Prostate gland (tissue), 2 donors: ENCODE measurements at regions not wholly inside any gene's neighbourhood (a gene's known extent, or its start where the extent isn't known, plus 50 kb on each side); places are given as distances from the start of the nearest gene placed in this dataset.

Source experiments
- POLR2A ChIP-seq: fragments of 450-650 bp; IDR thresholded peaks from one replicate; pipeline ENCODE4 v1.6.1; 2016; ENCODE audit warnings: antibody characterized with exemption, mild to moderate bottlenecking
- POLR2AphosphoS5 ChIP-seq: sonication (generic); formaldehyde crosslinking; IDR thresholded peaks from one replicate; pipeline ENCODE4 v1.6.1; 2017; ENCODE audit warnings: antibody characterized with exemption
- TF ChIP-seq, protein P1 (sequence below), 4 experiments: fragments of 200-600 bp in 2 of 4; fragments of 450-650 bp in 2 of 4; sonication (generic) in 2 of 4; IDR thresholded peaks; 1 replicate in 3 of 4; 2 replicates in 1 of 4; pipeline ENCODE4 v1.5.1; 2016 to 2019; ENCODE audit warnings: antibody characterized with exemption in 4 of 4, mild to moderate bottlenecking in 2 of 4, moderate library complexity in 2 of 4

- TF ChIP-seq, protein P1, sequence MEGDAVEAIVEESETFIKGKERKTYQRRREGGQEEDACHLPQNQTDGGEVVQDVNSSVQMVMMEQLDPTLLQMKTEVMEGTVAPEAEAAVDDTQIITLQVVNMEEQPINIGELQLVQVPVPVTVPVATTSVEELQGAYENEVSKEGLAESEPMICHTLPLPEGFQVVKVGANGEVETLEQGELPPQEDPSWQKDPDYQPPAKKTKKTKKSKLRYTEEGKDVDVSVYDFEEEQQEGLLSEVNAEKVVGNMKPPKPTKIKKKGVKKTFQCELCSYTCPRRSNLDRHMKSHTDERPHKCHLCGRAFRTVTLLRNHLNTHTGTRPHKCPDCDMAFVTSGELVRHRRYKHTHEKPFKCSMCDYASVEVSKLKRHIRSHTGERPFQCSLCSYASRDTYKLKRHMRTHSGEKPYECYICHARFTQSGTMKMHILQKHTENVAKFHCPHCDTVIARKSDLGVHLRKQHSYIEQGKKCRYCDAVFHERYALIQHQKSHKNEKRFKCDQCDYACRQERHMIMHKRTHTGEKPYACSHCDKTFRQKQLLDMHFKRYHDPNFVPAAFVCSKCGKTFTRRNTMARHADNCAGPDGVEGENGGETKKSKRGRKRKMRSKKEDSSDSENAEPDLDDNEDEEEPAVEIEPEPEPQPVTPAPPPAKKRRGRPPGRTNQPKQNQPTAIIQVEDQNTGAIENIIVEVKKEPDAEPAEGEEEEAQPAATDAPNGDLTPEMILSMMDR (IDR thresholded peaks at IDR 0.05) = no peak
- TF ChIP-seq POLR2A (no peak), POLR2AphosphoS5 (no peak)
Measured at GRCh38 chr3:75260-75659, 121.3 kb upstream of the CHL1 start.
